ENCODE measurements at regions not wholly inside any gene's neighbourhood (a gene's known extent, or its start where the extent isn't known, plus 50 kb on each side); places are given as distances from the start of the nearest gene placed in this dataset.
"Not testable (repeated sequence)": the region's sequence is repeated elsewhere in the genome, so short reads cannot be mapped to it uniquely, and the experiment has no call there.

- H3K4me1 ChIP-seq (ENCODE audit: insufficient read depth, low read length): no peaks in the 10 kb centered on the region
- H3K9ac ChIP-seq (ENCODE audit: low read length): no peak overlapping the region
- H3K27ac ChIP-seq (ENCODE audit: low read depth, low read length): no peak overlapping the region
- no peaks in the 10 kb centered on the region for H3K27me3 ChIP-seq (ENCODE audit: control insufficient read depth in 1 of 2, insufficient read depth in 2 of 2, low read length in 2 of 2)
- no peaks in the 10 kb centered on the region for H3K9me3 ChIP-seq (ENCODE audit: low read length)
- no peak overlapping the region for H3K4me3 ChIP-seq (ENCODE audit: low read depth in 1 of 2, low read length in 2 of 2)
- no peaks in the 10 kb centered on the region for H3K36me3 ChIP-seq (ENCODE audit: insufficient read depth, low read length)
Measured at GRCh38 chr12:43214166-43214565, 337.8 kb downstream of the ADAMTS20 start.

- Histone ChIP-seq H3K27me3 (ENCODE audit: control insufficient read depth in 1 of 2, insufficient read depth in 2 of 2, low read length in 2 of 2) (no peaks in the 10 kb centered on the region), H3K4me1 (ENCODE audit: insufficient read depth, low read length) (no peaks in the 10 kb centered on the region), H3K9me3 (ENCODE audit: low read length) (no peaks in the 10 kb centered on the region), H3K4me3 (ENCODE audit: low read depth in 1 of 2, low read length in 2 of 2) (no peak overlapping the region), H3K9ac (ENCODE audit: low read length) (no peak overlapping the region), H3K27ac (ENCODE audit: low read depth, low read length) (no peak overlapping the region), H3K36me3 (ENCODE audit: insufficient read depth, low read length) (no peaks in the 10 kb centered on the region)
Measured at GRCh38 chr12:43213608-43214007, 338.4 kb downstream of the ADAMTS20 start.

- Histone ChIP-seq H3K27me3 (ENCODE audit: control insufficient read depth in 1 of 2, insufficient read depth in 2 of 2, low read length in 2 of 2) (no peaks in the 10 kb centered on the region), H3K27ac (ENCODE audit: low read depth, low read length) (no peak overlapping the region), H3K4me3 (ENCODE audit: low read depth in 1 of 2, low read length in 2 of 2) (no peak overlapping the region), H3K9ac (ENCODE audit: low read length) (no peak overlapping the region), H3K4me1 (ENCODE audit: insufficient read depth, low read length) (no peaks in the 10 kb centered on the region), H3K36me3 (ENCODE audit: insufficient read depth, low read length) (no peaks in the 10 kb centered on the region), H3K9me3 (ENCODE audit: low read length) (no peaks in the 10 kb centered on the region)
Measured at GRCh38 chr12:43210485-43211192, 341.4 kb downstream of the ADAMTS20 start.

GRCh38 chr12:43208627-43209026 is 343.4 kb downstream of the ADAMTS20 start:
- no peak overlapping the region for H3K4me3 ChIP-seq (ENCODE audit: low read depth in 1 of 2, low read length in 2 of 2)
- no peaks in the 10 kb centered on the region for H3K36me3 ChIP-seq (ENCODE audit: insufficient read depth, low read length)

GRCh38 chr12:43208221-43208620 is 343.8 kb downstream of the ADAMTS20 start:
- no peak overlapping the region for H3K4me3 ChIP-seq (ENCODE audit: low read depth in 1 of 2, low read length in 2 of 2)
- H3K36me3 ChIP-seq (ENCODE audit: insufficient read depth, low read length): no peaks in the 10 kb centered on the region
- H3K9me3 ChIP-seq (ENCODE audit: low read length): no peaks in the 10 kb centered on the region

More at GRCh38 chr12:43208627-43209026, 343.4 kb downstream of the ADAMTS20 start:
- H3K9me3 ChIP-seq (ENCODE audit: low read length): no peaks in the 10 kb centered on the region
- H3K27me3 ChIP-seq (ENCODE audit: control insufficient read depth in 1 of 2, insufficient read depth in 2 of 2, low read length in 2 of 2): no peaks in the 10 kb centered on the region
- H3K9ac ChIP-seq (ENCODE audit: low read length): no peak overlapping the region
- no peaks in the 10 kb centered on the region for H3K4me1 ChIP-seq (ENCODE audit: insufficient read depth, low read length)
- H3K27ac ChIP-seq (ENCODE audit: low read depth, low read length): no peak overlapping the region

GRCh38 chr12:43206396-43206795 is 345.6 kb downstream of the ADAMTS20 start:
- Histone ChIP-seq H3K9ac (ENCODE audit: low read length) (no peak overlapping the region), H3K27ac (ENCODE audit: low read depth, low read length) (no peak overlapping the region), H3K9me3 (ENCODE audit: low read length) (no peaks in the 10 kb centered on the region), H3K4me1 (ENCODE audit: insufficient read depth, low read length) (no peaks in the 10 kb centered on the region), H3K27me3 (ENCODE audit: control insufficient read depth in 1 of 2, insufficient read depth in 2 of 2, low read length in 2 of 2) (no peaks in the 10 kb centered on the region), H3K4me3 (ENCODE audit: low read depth in 1 of 2, low read length in 2 of 2) (no peak overlapping the region), H3K36me3 (ENCODE audit: insufficient read depth, low read length) (no peaks in the 10 kb centered on the region)

More at GRCh38 chr12:43208221-43208620, 343.8 kb downstream of the ADAMTS20 start:
- H3K9ac ChIP-seq (ENCODE audit: low read length): no peak overlapping the region
- no peaks in the 10 kb centered on the region for H3K4me1 ChIP-seq (ENCODE audit: insufficient read depth, low read length)
- H3K27ac ChIP-seq (ENCODE audit: low read depth, low read length): no peak overlapping the region
- no peaks in the 10 kb centered on the region for H3K27me3 ChIP-seq (ENCODE audit: control insufficient read depth in 1 of 2, insufficient read depth in 2 of 2, low read length in 2 of 2)

- Histone ChIP-seq H3K27ac (ENCODE audit: low read depth, low read length) (no peak overlapping the region), H3K27me3 (ENCODE audit: control insufficient read depth in 1 of 2, insufficient read depth in 2 of 2, low read length in 2 of 2) (no peaks in the 10 kb centered on the region), H3K36me3 (ENCODE audit: insufficient read depth, low read length) (no peaks in the 10 kb centered on the region), H3K4me3 (ENCODE audit: low read depth in 1 of 2, low read length in 2 of 2) (no peak overlapping the region), H3K9ac (ENCODE audit: low read length) (no peak overlapping the region), H3K9me3 (ENCODE audit: low read length) (no peaks in the 10 kb centered on the region), H3K4me1 (ENCODE audit: insufficient read depth, low read length) (no peaks in the 10 kb centered on the region)
Measured at GRCh38 chr12:43198608-43199007, 353.4 kb downstream of the ADAMTS20 start.

GRCh38 chr12:43196268-43196907 is 355.6 kb downstream of the ADAMTS20 start:
- Histone ChIP-seq H3K27me3 (ENCODE audit: control insufficient read depth in 1 of 2, insufficient read depth in 2 of 2, low read length in 2 of 2) (no peaks in the 10 kb centered on the region), H3K36me3 (ENCODE audit: insufficient read depth, low read length) (no peaks in the 10 kb centered on the region), H3K9me3 (ENCODE audit: low read length) (no peaks in the 10 kb centered on the region), H3K27ac (ENCODE audit: low read depth, low read length) (no peak overlapping the region), H3K9ac (ENCODE audit: low read length) (no peak overlapping the region), H3K4me1 (ENCODE audit: insufficient read depth, low read length) (no peaks in the 10 kb centered on the region), H3K4me3 (ENCODE audit: low read depth in 1 of 2, low read length in 2 of 2) (no peak overlapping the region)

- H3K36me3 ChIP-seq (ENCODE audit: insufficient read depth, low read length); H3K9ac ChIP-seq (ENCODE audit: low read length); H3K27me3 ChIP-seq (ENCODE audit: control insufficient read depth in 1 of 2, insufficient read depth in 2 of 2, low read length in 2 of 2); H3K27ac ChIP-seq (ENCODE audit: low read depth, low read length); H3K4me3 ChIP-seq (ENCODE audit: low read depth in 1 of 2, low read length in 2 of 2); H3K4me1 ChIP-seq (ENCODE audit: insufficient read depth, low read length); H3K9me3 ChIP-seq (ENCODE audit: low read length): not testable (repeated sequence)
Measured at GRCh38 chr12:43193096-43193495, 358.9 kb downstream of the ADAMTS20 start.

- H3K4me3 ChIP-seq (ENCODE audit: low read depth in 1 of 2, low read length in 2 of 2); H3K27me3 ChIP-seq (ENCODE audit: control insufficient read depth in 1 of 2, insufficient read depth in 2 of 2, low read length in 2 of 2); H3K9ac ChIP-seq (ENCODE audit: low read length); H3K36me3 ChIP-seq (ENCODE audit: insufficient read depth, low read length); H3K9me3 ChIP-seq (ENCODE audit: low read length); H3K27ac ChIP-seq (ENCODE audit: low read depth, low read length); H3K4me1 ChIP-seq (ENCODE audit: insufficient read depth, low read length): not testable (repeated sequence)
Measured at GRCh38 chr12:43192442-43192841, 359.6 kb downstream of the ADAMTS20 start.

GRCh38 chr12:43180242-43180641 is 371.8 kb downstream of the ADAMTS20 start:
- no peaks in the 10 kb centered on the region for H3K36me3 ChIP-seq (ENCODE audit: insufficient read depth, low read length)
- no peak overlapping the region for H3K27ac ChIP-seq (ENCODE audit: low read depth, low read length)
- H3K4me1 ChIP-seq (ENCODE audit: insufficient read depth, low read length): no peaks in the 10 kb centered on the region
- no peak overlapping the region for H3K4me3 ChIP-seq (ENCODE audit: low read depth in 1 of 2, low read length in 2 of 2)
- no peaks in the 10 kb centered on the region for H3K9me3 ChIP-seq (ENCODE audit: low read length)
- no peaks in the 10 kb centered on the region for H3K27me3 ChIP-seq (ENCODE audit: control insufficient read depth in 1 of 2, insufficient read depth in 2 of 2, low read length in 2 of 2)
- H3K9ac ChIP-seq (ENCODE audit: low read length): no peak overlapping the region

- Histone ChIP-seq H3K9ac (ENCODE audit: low read length) (no peak overlapping the region), H3K36me3 (ENCODE audit: insufficient read depth, low read length) (no peaks in the 10 kb centered on the region), H3K9me3 (ENCODE audit: low read length) (no peaks in the 10 kb centered on the region), H3K4me3 (ENCODE audit: low read depth in 1 of 2, low read length in 2 of 2) (no peak overlapping the region), H3K27ac (ENCODE audit: low read depth, low read length) (no peak overlapping the region), H3K4me1 (ENCODE audit: insufficient read depth, low read length) (no peaks in the 10 kb centered on the region), H3K27me3 (ENCODE audit: control insufficient read depth in 1 of 2, insufficient read depth in 2 of 2, low read length in 2 of 2) (no peaks in the 10 kb centered on the region)
Measured at GRCh38 chr12:43179486-43179885, 372.5 kb downstream of the ADAMTS20 start.
